ENCODE measurements at regions not wholly inside any gene's neighbourhood (a gene's known extent, or its start where the extent isn't known, plus 50 kb on each side); places are given as distances from the start of the nearest gene placed in this dataset.

GRCh38 chr1:93744299-93744988, 62.8 kb upstream of the BCAR3 start:
- DNase-seq (ENCODE audit: low spot score): no peak

GRCh38 chr1:93743465-93743864, 61.8 kb upstream of the BCAR3 start:
- DNase-seq (ENCODE audit: low spot score): no peak

DNA sequence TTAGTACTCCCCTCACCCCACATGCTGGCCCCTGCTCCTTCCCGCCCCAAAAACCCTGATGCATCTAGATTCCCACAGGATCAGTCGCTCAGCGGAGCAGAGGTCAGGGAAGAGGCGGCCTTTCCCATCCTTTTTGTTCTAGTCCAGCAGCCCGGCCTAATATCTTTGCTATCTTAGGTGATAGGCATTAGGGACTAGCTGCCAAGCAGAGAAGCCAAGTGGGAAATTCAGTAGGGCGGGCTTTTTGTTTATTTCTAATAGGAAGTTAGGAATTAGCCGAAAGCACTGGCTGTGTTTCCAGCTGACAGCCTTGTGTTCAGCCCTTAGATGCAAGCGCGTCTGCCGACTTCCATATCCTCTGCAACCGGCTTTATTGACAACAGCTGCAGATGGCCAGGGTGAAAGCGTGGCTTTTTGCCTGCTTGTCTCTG, 59.0 kb upstream of the BCAR3 start:
- DNase-seq (ENCODE audit: low spot score): no peak

- no peak for DNase-seq (ENCODE audit: low spot score)
Measured at GRCh38 chr1:93740157-93740556, 58.5 kb upstream of the BCAR3 start.

GRCh38 chr1:93739472-93739871, 57.8 kb upstream of the BCAR3 start:
- no peak for DNase-seq (ENCODE audit: low spot score)

GRCh38 chr1:93738926-93739325, 57.3 kb upstream of the BCAR3 start:
- no peak for DNase-seq (ENCODE audit: low spot score)

GRCh38 chr1:93738075-93738622, 56.5 kb upstream of the BCAR3 start:
- no peak for DNase-seq (ENCODE audit: low spot score)

DNA sequence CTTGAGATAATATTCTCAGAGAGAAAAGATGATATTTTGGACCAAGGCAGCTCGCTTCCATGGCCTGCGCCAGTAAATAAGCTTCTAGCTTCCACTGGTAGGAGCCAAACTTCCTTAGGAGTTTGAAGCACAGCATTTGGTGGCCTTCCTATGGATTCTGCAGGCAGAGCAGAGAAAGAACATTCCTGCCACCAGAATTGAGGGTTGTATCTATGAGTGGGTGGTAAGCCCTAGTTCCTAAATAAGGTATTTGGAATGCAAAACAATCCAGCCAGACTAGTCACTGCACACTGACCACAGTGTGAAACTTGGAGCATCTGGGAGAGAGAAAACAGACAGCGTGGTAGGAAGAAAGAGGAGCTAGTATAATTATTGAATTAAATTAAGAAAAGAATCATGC, 54.1 kb upstream of the BCAR3 start:
- no peak for DNase-seq (ENCODE audit: low spot score)

DNA sequence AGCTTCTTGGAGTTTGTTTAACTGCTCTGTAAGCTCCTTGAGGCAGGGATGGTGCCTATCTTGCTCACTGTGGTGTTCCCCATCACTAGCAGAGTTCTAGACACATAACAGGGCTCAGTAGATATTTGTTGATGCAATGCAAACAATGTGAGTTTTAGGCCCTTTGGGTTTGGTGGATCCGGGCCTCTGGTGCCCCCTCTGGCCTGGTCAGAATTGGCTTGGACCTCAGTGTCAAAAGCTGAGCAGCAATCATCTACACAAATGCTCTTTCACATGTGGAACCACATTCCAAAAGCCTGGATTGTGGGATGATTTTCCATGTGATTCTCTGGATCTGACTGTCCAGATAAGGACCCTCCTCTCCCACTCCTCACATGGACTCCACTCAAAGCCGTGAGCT, 53.4 kb upstream of the BCAR3 start:
- DNase-seq (ENCODE audit: low spot score): no peak

- DNase-seq (ENCODE audit: low spot score): no peak
Measured at GRCh38 chr1:93733340-93733739, 51.7 kb upstream of the BCAR3 start.

DNA sequence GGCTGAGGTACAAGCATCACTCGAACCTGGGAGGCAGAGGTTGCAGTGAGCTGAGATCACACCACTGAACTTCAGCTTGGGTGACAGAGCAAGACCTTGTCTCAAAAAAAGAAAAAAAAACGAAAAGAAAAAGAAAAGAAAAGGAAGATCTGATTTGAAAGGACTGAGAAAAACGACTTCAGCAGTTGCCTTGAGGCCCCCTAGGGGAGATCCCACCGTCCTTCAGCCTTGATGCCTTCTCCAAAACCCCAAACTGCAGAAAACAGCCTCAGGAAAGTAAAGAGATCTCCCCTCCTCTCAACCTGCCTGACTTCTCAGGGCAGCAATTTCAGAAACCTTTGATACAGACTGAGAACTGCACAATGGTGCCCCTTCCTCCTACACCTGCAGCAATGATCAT, 50.9 kb upstream of the BCAR3 start:
- no peak for DNase-seq (ENCODE audit: low spot score)

All from left forelimb (tissue), 1 donor.